Testis (tissue), 2 donors: ENCODE measurements at regions not wholly inside any gene's neighbourhood (a gene's known extent, or its start where the extent isn't known, plus 50 kb on each side); places are given as distances from the start of the nearest gene placed in this dataset.

ENCODE experiments used
- POLR2A ChIP-seq: fragments of 450-650 bp; IDR thresholded peaks from one replicate; pipeline ENCODE4 v1.6.1; 2017; ENCODE audit warnings: antibody characterized with exemption, mild to moderate bottlenecking, moderate library complexity
- TF ChIP-seq, protein P1 (sequence below), 3 experiments: fragments of 450-650 bp in 2 of 3; fragments of 200-600 bp in 1 of 3; sonication (generic) in 1 of 3; IDR thresholded peaks; one replicate each; pipeline ENCODE4 v1.5.1; 2016 to 2019; ENCODE audit warnings: antibody characterized with exemption in 3 of 3, mild to moderate bottlenecking in 2 of 3, moderate library complexity in 1 of 3

DNA sequence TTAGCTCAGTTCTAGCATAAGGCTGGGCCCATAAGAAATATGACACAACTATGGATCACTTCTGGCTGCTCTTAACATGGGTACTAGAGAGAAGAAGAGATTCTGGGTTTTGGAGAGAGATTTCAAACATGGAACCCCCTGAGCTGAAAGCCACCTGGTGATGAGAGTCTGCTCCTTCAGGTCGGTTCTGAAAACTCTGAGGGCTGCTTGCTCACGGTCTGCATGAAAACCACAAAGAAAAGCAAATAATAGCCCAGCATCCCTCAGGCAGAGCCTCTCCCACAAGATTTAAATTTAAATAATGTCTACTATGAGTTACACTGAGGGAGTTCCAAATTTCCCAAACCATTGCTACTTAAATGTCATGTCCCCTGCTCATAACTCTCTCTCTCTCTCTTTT, 301.5 kb downstream of the BMP7 start:
- TF ChIP-seq, protein P1, sequence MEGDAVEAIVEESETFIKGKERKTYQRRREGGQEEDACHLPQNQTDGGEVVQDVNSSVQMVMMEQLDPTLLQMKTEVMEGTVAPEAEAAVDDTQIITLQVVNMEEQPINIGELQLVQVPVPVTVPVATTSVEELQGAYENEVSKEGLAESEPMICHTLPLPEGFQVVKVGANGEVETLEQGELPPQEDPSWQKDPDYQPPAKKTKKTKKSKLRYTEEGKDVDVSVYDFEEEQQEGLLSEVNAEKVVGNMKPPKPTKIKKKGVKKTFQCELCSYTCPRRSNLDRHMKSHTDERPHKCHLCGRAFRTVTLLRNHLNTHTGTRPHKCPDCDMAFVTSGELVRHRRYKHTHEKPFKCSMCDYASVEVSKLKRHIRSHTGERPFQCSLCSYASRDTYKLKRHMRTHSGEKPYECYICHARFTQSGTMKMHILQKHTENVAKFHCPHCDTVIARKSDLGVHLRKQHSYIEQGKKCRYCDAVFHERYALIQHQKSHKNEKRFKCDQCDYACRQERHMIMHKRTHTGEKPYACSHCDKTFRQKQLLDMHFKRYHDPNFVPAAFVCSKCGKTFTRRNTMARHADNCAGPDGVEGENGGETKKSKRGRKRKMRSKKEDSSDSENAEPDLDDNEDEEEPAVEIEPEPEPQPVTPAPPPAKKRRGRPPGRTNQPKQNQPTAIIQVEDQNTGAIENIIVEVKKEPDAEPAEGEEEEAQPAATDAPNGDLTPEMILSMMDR (IDR thresholded peaks at IDR 0.05), result no peak
- no peak for TF ChIP-seq POLR2A
